Natural killer cell treated with Interleukin-12 subunit alpha and Interleukin-12 subunit beta and Interleukin-15 and Interleukin-18, amount 100 ng/mL, for 72 hours (primary cell): ENCODE measurements at regions not wholly inside any gene's neighbourhood (a gene's known extent, or its start where the extent isn't known, plus 50 kb on each side); places are given as distances from the start of the nearest gene placed in this dataset.

ENCODE experiments used
- ATAC-seq, 2 donors: fragments of 150-1000 bp; cut with Tn5 transposase in 1 of 2; sonication (Bioruptor Pico), chemical (Tn5 transposase) in 1 of 2; 2 replicates each; pipeline ENCODE4 v1.10.0; 2021
- DNase-seq: peaks from one replicate; pipeline ENCODE4 v3.0.0; 2022; ENCODE audit warnings: low spot score
- H3K27ac Mint-ChIP-seq, 2 donors: 1 replicate in 1 of 2; 2 replicates in 1 of 2; pipeline ENCODE4 v1.8.0; 2022; ENCODE audit warnings: mixed read lengths in 2 of 2, mild to moderate bottlenecking in 1 of 2, moderate library complexity in 1 of 2
- H3K27me3 Mint-ChIP-seq, 2 donors: 1 replicate in 1 of 2; 2 replicates in 1 of 2; pipeline ENCODE4 v1.8.0; 2022; ENCODE audit warnings: mixed read lengths in 2 of 2
- H3K36me3 Mint-ChIP-seq: one replicate; pipeline ENCODE4 v1.8.0; 2022; ENCODE audit warnings: mixed read lengths
- H3K4me1 Mint-ChIP-seq, 2 donors: 1 replicate in 1 of 2; 2 replicates in 1 of 2; pipeline ENCODE4 v1.8.0; 2022; ENCODE audit warnings: low read depth in 2 of 2, mixed read lengths in 2 of 2, mild to moderate bottlenecking in 1 of 2
- H3K4me3 Mint-ChIP-seq: one replicate; pipeline ENCODE4 v1.8.0; 2022; ENCODE audit warnings: mixed read lengths
- H3K9me3 Mint-ChIP-seq: 2 replicates; pipeline ENCODE4 v1.8.0; 2022; ENCODE audit warnings: mixed read lengths

- Mint-ChIP-seq H3K27ac (no peak overlapping the region), H3K4me1 (no peaks in the 10 kb centered on the region), H3K4me3 (no peak overlapping the region), H3K27me3 (no peaks in the 10 kb centered on the region), H3K9me3 (peaks cover 3% of the 10 kb centered on the region), H3K36me3 (no peaks in the 10 kb centered on the region)
- DNase-seq (no peak), ATAC-seq (no peak)
Observed at GRCh38 chr2:117631152-117631945, 183.1 kb upstream of the DDX18 start.

DNA sequence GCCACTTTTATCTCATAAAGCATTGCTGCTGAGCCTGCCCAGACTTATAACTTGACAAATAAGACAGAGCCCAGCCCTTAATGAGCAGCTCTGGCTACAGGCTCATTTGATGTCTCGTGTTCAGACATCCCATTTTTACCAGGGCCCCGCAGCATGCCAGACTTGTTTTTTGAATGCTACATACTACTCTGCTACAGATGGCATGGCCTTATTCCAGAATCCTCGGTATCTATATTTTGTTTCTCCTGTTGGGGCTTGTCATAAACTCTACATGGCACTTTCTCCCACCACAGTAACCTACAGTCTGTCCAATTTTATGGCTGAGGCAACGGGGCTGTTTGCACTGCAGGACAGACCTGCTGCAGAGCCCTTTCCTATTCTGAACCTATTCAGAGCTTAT, 179.0 kb upstream of the DDX18 start:
- Mint-ChIP-seq H3K27ac (no peak overlapping the region), H3K4me1 (no peaks in the 10 kb centered on the region), H3K36me3 (no peaks in the 10 kb centered on the region), H3K4me3 (no peak overlapping the region), H3K27me3 (no peaks in the 10 kb centered on the region), H3K9me3 (peaks cover 3% of the 10 kb centered on the region)
- ATAC-seq: peak in 1 of 2 donors; percentile 43
- no peak for DNase-seq

DNA sequence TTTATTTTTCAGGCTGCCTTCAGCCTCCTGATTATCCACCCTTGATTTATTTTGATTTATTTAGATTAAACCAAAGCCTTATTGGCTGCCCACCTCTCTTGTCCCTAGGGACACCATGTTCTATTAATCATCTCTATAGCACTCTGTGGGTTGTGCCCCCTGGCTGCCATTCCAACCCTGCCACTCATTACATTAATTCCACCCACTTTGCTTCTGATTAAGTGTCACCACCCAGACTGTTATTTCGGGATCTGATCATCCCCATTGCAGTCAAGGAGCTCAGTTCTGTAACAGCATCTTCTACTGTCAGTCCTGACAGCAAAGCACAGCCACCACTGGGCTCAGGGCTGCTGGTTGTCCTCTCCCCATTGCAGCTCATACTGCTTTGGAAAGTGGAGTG, 175.1 kb upstream of the DDX18 start:
- H3K4me3 Mint-ChIP-seq: no peak overlapping the region
- no peaks in the 10 kb centered on the region for H3K36me3 Mint-ChIP-seq
- H3K9me3 Mint-ChIP-seq: no peaks in the 10 kb centered on the region
- H3K27me3 Mint-ChIP-seq: no peaks in the 10 kb centered on the region
- no peaks in the 10 kb centered on the region for H3K4me1 Mint-ChIP-seq
- no peak overlapping the region for H3K27ac Mint-ChIP-seq
- DNase-seq (no peak), ATAC-seq (no peak)

- H3K36me3 Mint-ChIP-seq: no peaks in the 10 kb centered on the region
- no peak overlapping the region for H3K4me3 Mint-ChIP-seq
- H3K9me3 Mint-ChIP-seq: peaks cover 5% of the 10 kb centered on the region
- no peaks in the 10 kb centered on the region for H3K27me3 Mint-ChIP-seq
- no peaks in the 10 kb centered on the region for H3K4me1 Mint-ChIP-seq
- ATAC-seq: no peak
- no peak overlapping the region for H3K27ac Mint-ChIP-seq
- no peak for DNase-seq
Observed at GRCh38 chr2:117644403-117644802, 170.1 kb upstream of the DDX18 start.

DNA sequence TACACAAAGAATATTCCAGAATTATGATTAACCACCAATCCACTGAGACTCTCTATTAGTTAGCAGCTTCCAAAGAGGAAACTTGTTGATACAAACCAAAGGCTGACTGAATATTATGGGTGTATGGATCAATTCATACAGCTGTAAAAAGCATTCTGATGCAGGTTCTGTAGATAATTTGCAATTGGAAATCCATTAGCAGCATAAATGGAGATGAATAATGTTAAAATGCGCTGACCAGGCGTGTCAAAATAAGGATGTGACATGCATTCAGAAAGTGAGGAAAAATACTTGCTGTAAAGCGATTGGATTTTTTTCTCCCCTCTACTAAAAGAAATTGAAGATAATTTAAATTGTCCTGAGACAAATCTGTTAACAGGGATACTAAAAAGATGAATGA, 169.0 kb upstream of the DDX18 start:
- Mint-ChIP-seq H3K4me1 (no peaks in the 10 kb centered on the region), H3K27me3 (no peaks in the 10 kb centered on the region), H3K36me3 (no peaks in the 10 kb centered on the region), H3K27ac (no peak overlapping the region), H3K9me3 (peaks cover 5% of the 10 kb centered on the region), H3K4me3 (no peak overlapping the region)
- ATAC-seq (no peak), DNase-seq (no peak)

- Mint-ChIP-seq H3K4me3 (no peak overlapping the region), H3K9me3 (peaks cover 5% of the 10 kb centered on the region), H3K27ac (no peak overlapping the region), H3K36me3 (no peaks in the 10 kb centered on the region), H3K4me1 (no peaks in the 10 kb centered on the region), H3K27me3 (no peaks in the 10 kb centered on the region)
- DNase-seq (no peak), ATAC-seq (no peak)
Observed at GRCh38 chr2:117646099-117646498, 168.4 kb upstream of the DDX18 start.

GRCh38 chr2:117646872-117647271, 167.6 kb upstream of the DDX18 start:
- Mint-ChIP-seq H3K4me1 (no peaks in the 10 kb centered on the region), H3K9me3 (peaks cover 5% of the 10 kb centered on the region), H3K27me3 (no peaks in the 10 kb centered on the region), H3K27ac (no peak overlapping the region), H3K4me3 (no peak overlapping the region), H3K36me3 (no peaks in the 10 kb centered on the region)
- DNase-seq: no peak
- no peak for ATAC-seq

GRCh38 chr2:117656546-117656945, 157.9 kb upstream of the DDX18 start:
- Mint-ChIP-seq H3K27ac (no peak overlapping the region), H3K4me3 (no peak overlapping the region), H3K36me3 (no peaks in the 10 kb centered on the region), H3K9me3 (peaks cover 7% of the 10 kb centered on the region), H3K4me1 (no peaks in the 10 kb centered on the region), H3K27me3 (peaks cover 3 to 11% of the 10 kb centered on the region in 2 donors)
- no peak for ATAC-seq
- no peak for DNase-seq

GRCh38 chr2:117661619-117662018, 152.9 kb upstream of the DDX18 start:
- DNase-seq (no peak), ATAC-seq (no peak)
- Mint-ChIP-seq H3K36me3 (no peaks in the 10 kb centered on the region), H3K4me3 (no peak overlapping the region), H3K9me3 (peaks cover 7% of the 10 kb centered on the region), H3K4me1 (no peaks in the 10 kb centered on the region), H3K27me3 (peaks cover 3 to 11% of the 10 kb centered on the region in 2 donors), H3K27ac (no peak overlapping the region)

DNA sequence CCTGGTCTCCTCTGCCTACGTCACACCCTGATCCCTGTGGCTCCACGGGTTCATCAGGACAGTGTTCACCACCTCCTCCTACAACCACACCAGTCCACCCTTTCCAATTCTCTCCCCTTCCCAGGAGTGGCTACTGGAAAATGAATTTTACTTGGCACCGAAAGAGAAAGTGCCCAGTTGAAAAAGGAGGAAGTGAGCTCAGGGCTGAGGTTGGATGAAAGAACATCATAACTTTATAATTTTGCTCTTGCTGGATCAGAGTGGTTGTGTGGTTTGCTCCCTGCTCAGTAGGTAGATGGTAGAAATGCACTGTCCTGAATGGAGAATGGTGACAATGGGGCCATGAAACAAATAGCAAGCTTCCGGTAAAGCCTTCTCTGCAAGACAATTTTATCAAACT, 140.3 kb upstream of the DDX18 start:
- no peak for ATAC-seq
- H3K36me3 Mint-ChIP-seq: no peaks in the 10 kb centered on the region
- H3K4me3 Mint-ChIP-seq: no peak overlapping the region
- no peak overlapping the region for H3K27ac Mint-ChIP-seq
- H3K4me1 Mint-ChIP-seq: no peaks in the 10 kb centered on the region
- no peaks in the 10 kb centered on the region for H3K9me3 Mint-ChIP-seq
- DNase-seq: no peak
- H3K27me3 Mint-ChIP-seq: no peaks in the 10 kb centered on the region

GRCh38 chr2:117679952-117680351, 134.5 kb upstream of the DDX18 start:
- DNase-seq: no peak
- no peaks in the 10 kb centered on the region for H3K27me3 Mint-ChIP-seq
- H3K4me3 Mint-ChIP-seq: no peak overlapping the region
- no peaks in the 10 kb centered on the region for H3K4me1 Mint-ChIP-seq
- H3K36me3 Mint-ChIP-seq: no peaks in the 10 kb centered on the region
- H3K27ac Mint-ChIP-seq: no peak overlapping the region
- H3K9me3 Mint-ChIP-seq: no peaks in the 10 kb centered on the region
- ATAC-seq: no peak

- H3K36me3 Mint-ChIP-seq: no peaks in the 10 kb centered on the region
- peaks cover 4% of the 10 kb centered on the region for H3K9me3 Mint-ChIP-seq
- no peak overlapping the region for H3K4me3 Mint-ChIP-seq
- H3K27ac Mint-ChIP-seq: no peak overlapping the region
- ATAC-seq (no peak), DNase-seq (no peak)
- H3K27me3 Mint-ChIP-seq: peaks cover 0 to 7% of the 10 kb centered on the region in 2 donors
- no peaks in the 10 kb centered on the region for H3K4me1 Mint-ChIP-seq
Observed at GRCh38 chr2:117684919-117685318, 129.6 kb upstream of the DDX18 start.

DNA sequence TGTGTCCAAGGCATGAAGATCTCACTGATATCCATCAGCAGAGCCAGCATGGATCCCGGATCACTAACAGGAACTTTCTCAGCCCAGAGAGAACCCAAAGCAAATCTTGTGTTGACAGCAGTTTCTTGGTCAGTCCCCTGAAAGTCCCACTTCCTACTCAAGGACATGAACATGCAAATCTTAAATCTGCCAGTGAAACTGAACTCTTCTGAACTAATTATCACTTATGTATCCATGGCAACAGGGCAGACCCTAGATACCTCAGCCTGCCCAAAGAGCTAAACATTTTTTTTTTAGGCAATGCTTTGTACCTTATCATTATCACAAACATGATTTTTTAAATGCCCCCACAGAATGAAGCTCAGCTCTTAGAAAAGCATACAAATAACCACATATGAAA, 127.8 kb upstream of the DDX18 start:
- DNase-seq: no peak
- no peaks in the 10 kb centered on the region for H3K36me3 Mint-ChIP-seq
- ATAC-seq: no peak
- no peak overlapping the region for H3K27ac Mint-ChIP-seq
- H3K4me1 Mint-ChIP-seq: no peaks in the 10 kb centered on the region
- peaks cover 0 to 7% of the 10 kb centered on the region in 2 donors for H3K27me3 Mint-ChIP-seq
- peaks cover 4% of the 10 kb centered on the region for H3K9me3 Mint-ChIP-seq
- no peak overlapping the region for H3K4me3 Mint-ChIP-seq

- no peaks in the 10 kb centered on the region for H3K4me1 Mint-ChIP-seq
- H3K4me3 Mint-ChIP-seq: no peak overlapping the region
- DNase-seq (no peak), ATAC-seq (no peak)
- H3K27ac Mint-ChIP-seq: no peak overlapping the region
- peaks cover 0 to 7% of the 10 kb centered on the region in 2 donors for H3K27me3 Mint-ChIP-seq
- peaks cover 3% of the 10 kb centered on the region for H3K9me3 Mint-ChIP-seq
- no peaks in the 10 kb centered on the region for H3K36me3 Mint-ChIP-seq
Observed at GRCh38 chr2:117691595-117691994, 122.9 kb upstream of the DDX18 start.
